ENCODE measurements at regions not wholly inside any gene's neighbourhood (a gene's known extent, or its start where the extent isn't known, plus 50 kb on each side); places are given as distances from the start of the nearest gene placed in this dataset.

DNA sequence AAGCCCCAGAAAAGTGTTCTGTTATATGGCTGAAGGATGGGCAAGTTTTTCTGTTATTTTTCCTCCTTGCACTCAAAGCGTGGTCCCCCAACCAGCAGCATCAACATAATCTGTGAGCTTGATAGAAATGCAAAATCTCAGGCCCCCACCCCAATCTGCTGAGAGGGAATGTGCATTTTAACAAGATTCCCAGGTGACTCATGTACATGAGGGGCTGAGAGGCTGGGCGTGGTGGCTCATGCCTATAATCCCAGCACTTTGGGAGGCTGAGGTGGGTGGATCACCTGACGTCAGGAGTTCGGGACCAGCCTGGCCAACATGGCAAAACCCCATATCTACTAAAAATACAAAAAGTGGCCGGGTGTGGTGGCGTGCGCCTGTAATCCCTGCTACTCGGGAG lies 326.8 kb upstream of the PODXL start:
- TF ChIP-seq, protein P1, sequence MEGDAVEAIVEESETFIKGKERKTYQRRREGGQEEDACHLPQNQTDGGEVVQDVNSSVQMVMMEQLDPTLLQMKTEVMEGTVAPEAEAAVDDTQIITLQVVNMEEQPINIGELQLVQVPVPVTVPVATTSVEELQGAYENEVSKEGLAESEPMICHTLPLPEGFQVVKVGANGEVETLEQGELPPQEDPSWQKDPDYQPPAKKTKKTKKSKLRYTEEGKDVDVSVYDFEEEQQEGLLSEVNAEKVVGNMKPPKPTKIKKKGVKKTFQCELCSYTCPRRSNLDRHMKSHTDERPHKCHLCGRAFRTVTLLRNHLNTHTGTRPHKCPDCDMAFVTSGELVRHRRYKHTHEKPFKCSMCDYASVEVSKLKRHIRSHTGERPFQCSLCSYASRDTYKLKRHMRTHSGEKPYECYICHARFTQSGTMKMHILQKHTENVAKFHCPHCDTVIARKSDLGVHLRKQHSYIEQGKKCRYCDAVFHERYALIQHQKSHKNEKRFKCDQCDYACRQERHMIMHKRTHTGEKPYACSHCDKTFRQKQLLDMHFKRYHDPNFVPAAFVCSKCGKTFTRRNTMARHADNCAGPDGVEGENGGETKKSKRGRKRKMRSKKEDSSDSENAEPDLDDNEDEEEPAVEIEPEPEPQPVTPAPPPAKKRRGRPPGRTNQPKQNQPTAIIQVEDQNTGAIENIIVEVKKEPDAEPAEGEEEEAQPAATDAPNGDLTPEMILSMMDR (conservative IDR thresholded peaks at IDR 0.05; ENCODE audit: low read depth, low read length): no peak
- TF ChIP-seq EZH2 (IDR thresholded peaks at IDR 0.05; ENCODE audit: low read length, unreplicated experiment): no peak
- TF ChIP-seq EZH2phosphoT487 (IDR thresholded peaks at IDR 0.05; ENCODE audit: borderline replicate concordance, low read length): no peak
